DMS53 treated with DMSO at 0.1 percent for 48 hours (cell line): ENCODE measurements at regions not wholly inside any gene's neighbourhood (a gene's known extent, or its start where the extent isn't known, plus 50 kb on each side); places are given as distances from the start of the nearest gene placed in this dataset.
A peak's percentile ranks its signal among the peaks of the same experiment; 100 is the strongest.

Source experiments
- DNase-seq: peaks from one replicate; lab custom pipeline; 2025; ENCODE audit not compliant: unreplicated experiment; lab: John Stamatoyannopoulos, UW

DNA sequence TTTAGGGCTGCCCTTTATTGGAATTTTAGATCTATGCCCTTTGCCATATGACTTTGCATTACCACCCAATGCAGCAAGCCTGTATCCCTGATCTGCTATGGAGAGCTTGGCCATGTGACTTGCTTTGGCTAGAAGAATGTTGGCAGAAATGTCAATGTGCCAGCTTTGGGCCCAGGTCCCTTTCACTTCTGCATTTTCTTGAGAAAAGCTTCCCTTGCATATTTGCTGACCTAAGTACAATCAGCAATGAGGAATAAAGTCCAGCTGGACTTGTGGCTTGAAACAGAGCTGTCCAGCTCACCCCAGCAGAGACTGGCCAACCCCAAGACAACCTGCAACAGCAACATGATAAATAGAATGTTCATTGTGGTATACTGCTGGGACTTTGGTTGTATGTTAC, 135.9 kb downstream of the PAH start:
- DNase-seq: no peak

DNA sequence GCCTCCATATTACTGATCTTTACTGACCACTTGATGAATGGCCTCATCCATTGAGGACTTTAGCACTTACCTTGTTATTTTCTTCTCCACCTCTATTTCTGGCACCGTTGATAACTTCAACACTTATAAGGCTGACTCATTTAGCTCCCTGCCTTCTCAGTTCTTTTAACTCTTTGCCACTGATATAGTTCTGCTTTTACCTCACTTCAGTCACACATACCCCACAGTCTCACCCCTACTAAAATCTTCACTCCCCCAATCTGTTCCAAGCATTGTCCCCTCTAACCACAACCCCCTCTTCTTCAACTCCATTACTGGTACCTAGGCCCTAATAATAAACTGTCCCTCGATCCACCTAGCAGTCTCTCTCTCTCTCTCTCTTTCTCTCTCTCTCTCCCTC, 141.0 kb downstream of the PAH start:
- no peak for DNase-seq

DNA sequence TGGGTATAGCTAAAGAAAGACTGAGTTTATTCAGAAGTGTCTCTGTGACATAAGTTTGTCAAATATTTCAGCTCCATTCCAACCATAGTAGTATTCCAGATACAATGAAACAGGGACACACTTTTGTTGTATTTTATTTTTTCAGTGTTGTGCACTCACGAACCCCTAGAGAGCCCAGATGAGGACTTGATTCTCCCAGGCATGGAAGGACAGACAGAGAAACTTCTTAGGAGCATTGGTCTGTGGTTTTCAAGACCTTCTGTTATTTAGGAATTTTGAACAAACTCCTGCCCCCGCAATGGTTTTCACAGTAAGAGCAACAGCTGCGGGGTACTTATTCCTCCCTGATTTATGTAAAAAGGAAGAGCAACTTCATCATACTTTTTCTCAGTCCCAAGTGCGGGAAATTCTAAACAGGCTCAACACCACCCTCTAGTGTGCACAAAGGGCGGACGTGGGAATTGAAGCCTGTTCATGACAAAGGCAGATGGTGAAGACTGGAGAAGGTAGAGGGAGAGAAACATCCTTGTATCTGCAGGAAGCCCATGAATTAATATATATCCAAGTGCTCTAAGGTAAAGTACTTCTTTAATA, 147.6 kb downstream of the PAH start:
- DNase-seq: peak; percentile 62

DNA sequence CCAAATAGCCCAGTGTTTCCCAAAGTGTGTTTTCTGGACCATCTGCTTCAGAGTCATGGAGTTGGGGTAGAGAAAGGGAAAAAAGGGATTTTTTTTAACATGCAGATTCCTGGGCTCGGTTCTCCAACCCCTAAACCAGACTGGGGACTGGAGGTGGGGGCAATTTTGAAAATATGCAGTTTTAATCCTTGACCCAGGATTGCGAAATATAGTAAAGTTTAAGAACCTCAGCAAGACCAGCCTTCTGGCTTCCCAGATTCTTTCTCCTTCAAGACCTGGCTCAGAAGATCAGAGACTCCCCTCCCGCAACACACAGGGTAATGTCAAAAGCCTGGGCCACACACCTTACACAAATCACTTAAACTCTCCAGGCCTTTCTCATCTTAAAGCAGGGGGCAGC, 150.1 kb downstream of the PAH start:
- no peak for DNase-seq

DNA sequence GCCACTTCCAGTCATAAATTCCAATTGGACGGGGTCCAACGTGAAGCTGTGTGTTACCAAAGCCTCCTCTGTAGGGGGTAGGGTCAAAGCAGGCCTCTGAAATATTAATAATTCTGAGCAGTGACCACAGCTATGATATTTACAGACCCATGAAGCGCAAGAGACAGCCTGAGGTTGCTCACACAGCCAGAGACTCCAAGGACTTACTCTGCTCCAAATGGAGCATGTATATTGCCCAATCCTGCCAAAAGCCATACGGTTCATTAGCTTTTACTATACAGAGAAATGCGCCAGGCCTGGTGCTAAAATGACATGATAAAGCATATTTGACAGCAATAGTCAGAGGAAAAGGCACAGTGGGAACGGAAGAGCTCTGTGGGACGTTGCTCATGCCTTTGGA, 151.3 kb downstream of the PAH start:
- DNase-seq: no peak

DNA sequence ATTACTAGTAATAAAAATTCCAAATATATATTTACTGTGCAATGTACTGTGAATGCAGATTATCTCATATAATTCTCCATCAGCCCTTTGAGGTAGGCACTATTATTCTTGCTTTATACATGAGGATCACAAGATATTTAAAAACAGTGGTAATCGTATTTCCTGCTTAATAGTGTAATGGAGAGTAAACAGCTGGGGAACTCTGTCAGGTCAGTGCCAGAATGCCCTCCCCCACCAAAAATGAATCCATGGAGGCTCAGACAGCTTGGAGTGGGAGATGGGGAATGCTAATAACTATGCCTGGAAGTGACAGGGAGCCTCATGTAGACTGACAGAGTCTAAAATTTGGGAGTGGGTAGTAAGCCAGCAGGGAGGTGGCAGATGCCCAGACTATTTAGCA, 153.6 kb downstream of the PAH start:
- DNase-seq: no peak

DNA sequence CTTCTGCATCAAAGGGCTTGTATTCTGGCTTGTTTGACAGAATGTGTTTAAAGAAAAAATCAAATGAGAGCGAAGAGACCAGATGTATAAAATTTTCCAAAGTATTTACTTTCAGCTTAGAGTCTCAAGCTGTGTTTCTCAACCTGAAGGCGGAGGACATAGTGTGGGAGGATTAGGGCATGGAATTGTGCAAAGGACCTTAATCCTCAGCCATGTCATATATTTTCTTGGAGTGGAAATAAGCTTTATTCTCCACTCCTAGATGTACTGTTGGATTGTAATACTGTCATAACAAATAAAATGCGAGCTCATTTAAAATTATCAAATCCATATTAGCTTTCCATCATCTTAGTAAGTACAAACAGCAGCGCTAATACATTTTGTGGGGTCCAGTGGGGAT, 154.0 kb downstream of the PAH start:
- no peak for DNase-seq

DNA sequence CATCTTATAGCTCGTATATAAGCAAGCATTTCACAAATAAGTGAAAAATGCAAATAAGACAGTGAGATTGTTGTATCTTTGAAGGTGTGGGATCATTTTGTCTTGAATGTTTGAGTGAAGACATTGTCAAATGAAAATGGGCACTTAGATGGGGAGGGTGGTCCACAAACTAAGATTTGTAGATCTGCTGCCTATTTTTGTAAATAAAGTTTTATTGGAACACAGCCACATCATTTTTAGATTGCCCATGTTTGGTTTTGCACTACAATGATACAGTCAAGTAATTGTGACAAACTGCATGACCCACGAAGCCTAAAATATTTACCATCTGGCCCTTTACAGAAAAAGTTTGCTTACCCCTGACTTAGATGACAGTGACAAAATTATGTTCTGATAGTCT, 156.7 kb downstream of the PAH start:
- DNase-seq: no peak

DNA sequence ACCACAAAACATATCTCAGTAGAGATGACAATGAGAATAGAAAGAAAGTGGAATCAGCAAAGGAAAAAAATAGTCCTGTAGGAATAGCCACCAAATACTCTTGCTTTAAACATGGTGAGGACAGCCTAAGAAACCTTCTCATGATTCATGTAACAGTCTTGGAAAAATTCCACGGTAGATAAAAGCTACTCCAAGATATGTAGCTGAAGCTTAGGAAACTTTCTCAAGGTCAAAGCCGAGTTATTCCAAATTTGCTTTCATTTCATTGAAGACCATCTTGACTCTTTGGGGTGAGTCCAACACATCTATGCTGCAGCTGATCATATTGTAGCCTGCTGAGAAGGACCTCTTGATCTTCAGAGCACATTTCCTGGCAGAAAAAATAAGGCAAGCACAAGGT, 157.6 kb downstream of the PAH start:
- DNase-seq: no peak

DNA sequence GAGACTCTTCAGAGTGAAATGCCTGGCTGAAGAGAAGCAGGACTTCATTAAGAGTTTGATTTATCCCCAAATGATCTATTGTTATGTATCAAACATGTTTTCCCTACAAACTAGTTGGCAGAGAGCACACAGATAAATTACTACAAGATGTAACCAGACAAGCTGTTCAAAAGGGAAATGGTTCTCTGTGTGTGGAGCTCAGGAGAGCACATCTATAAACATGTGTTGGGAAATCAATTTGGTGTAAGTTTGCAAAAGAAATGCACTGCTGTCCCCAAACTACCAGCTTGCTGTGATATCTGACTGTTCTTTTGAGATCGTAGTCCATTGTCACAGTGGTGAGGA, 159.2 kb downstream of the PAH start:
- no peak for DNase-seq

DNA sequence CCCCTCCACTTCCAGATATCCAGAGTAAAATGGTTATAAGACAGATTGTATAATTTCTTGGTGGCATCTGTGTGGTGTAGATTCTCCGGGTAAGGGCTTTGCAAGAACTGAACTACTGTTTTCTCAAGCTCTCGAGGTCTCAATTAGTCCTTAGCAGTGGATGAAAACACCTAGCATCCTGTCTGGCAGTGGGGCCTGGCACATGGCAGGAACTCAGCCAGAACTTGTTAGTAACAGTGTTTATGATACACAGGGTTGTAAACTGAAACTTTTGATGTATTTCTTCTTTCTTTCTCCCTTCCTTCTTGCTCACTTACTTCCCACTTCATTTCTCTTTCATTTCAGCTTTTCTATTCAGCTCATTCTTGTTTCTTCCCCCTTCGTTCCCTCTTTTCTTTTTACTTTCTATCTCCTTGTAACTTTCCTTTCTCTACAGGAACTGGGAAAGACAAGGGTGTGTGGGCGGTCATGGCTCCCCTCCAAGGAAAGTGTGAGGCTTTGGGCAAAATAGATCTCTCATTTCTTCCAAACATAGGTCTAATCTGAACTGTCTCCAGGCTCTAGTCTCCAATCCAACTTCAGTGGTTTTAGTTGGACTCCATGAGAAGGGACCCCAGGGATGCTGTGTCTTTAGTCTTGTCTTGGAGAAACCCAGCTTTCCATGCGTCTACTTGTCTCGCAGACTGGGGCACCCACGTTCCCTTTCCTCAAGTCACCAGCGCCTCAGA, 159.7 kb downstream of the PAH start:
- no peak for DNase-seq

DNA sequence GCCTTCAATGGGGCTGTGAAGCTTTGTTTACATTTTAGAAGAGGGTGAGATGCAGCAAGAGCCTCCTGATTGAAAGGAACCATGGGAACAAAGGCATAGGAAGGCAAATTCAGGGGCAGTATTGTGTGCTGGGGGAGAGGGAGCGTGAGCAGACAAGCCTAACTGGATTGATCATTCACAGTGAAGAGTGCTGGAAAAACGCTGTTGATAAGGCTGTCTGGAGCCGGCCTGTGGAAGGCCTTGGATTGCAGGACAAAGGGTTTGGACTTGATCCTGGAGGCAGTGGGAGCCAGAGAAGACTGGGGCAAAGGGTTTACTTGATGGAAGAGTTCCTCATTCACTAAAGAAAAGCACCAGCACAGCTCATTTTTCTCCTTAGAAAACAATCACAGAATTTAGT, 160.5 kb downstream of the PAH start:
- DNase-seq: no peak

DNA sequence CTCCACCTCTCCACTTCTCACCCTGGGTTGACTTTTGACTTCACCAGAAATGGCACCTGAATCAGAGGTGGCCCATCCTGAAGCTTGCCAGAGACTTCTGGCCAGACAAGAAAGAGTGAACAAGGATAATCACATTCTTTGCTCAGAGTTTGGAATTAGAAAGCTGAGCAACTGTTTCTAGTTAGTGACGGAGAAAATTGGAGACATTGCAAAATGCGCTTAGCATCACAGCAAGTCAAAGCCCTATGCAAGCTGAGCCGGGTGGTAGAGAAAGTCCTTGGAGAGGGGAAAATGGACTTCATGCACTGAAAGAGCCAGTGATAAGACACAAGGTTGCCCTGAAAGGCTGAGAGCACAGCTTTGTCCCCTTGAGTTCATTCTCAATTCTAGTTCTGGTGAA, 161.8 kb downstream of the PAH start:
- no peak for DNase-seq

DNA sequence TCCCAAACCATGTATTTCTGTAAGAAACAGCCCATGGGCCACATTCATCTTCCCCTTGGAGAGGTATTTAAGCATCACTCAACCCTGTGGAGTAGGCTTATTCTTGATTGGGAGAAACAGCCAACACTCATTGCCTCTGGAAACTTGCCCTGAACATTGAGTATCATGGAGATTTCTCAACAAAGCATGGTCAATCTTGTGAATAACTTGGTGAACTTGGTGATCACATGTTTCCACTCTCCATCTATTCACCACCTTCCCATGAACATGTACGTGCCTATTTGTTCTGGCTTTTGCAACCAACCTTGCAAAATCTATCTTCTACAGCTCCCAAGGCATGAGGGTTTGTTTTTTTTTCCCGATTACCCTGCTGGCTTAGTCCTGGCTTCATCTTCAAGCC, 163.2 kb downstream of the PAH start:
- DNase-seq: no peak

DNA sequence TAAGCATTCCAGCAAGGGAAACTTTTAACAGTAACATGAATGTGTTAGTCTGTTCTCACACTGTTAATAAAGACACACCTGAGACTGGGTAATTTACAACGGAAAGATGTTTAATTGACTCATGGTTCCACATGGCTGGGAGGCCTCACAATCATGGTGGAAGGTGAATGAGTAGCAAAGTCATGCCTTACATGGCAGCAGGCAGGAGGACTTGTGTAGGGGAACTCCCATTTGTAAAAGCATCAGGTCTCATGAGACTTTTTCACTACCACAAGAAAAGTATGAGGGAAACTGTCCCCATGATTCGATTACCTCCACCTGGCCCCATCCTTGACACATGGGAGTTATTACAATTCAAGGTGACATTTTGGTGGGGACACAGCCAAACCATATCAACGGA, 168.3 kb downstream of the PAH start:
- DNase-seq: no peak

DNA sequence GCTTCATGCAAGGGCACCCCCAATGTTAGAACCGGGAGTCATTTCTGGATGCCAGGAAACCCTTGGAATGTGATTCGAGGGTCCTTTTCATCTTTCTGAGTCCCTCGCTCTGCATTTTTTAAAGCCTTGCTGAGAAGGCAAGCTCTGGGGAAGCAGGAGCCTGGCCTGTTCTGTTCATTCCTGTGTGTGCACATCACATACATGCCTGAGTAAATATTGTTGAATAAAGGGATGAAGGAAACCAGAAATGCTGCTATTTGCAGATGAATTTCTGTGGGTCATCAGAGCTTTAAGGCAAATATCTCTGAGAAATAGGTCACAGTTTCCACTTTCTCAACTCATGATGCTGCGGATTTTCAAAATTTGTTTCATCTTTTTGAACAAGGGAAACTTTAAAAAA, 170.1 kb downstream of the PAH start:
- no peak for DNase-seq

DNA sequence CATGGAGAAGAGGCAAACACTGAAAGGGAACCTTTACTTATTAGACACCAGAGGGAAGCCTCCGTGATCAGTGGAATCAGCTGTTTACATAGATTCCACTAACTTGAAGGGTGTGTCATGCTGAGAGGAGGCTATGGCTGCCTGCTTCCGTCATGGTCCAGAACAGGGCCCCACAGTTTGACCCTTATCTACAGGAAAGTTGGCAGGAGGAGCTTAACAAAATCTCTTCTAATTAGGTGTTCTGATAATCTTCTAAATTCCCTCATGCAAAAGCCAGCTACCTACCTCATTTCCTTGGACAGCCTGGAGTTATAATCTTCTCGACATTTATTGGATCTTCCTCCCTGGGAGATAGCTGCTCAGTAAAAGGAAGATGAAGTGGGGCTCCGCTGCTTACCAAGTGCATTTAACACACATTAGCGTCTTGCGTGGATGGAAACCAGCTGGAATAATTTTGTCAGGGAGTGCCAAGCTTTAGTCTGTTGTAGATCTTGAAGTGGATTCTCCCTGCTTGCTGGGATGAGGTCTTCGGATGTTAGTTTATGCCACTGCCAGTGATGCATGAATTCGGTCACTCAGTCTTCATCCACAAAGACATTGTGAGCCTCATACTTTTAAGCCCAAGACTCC, 171.0 kb downstream of the PAH start:
- DNase-seq: no peak

DNA sequence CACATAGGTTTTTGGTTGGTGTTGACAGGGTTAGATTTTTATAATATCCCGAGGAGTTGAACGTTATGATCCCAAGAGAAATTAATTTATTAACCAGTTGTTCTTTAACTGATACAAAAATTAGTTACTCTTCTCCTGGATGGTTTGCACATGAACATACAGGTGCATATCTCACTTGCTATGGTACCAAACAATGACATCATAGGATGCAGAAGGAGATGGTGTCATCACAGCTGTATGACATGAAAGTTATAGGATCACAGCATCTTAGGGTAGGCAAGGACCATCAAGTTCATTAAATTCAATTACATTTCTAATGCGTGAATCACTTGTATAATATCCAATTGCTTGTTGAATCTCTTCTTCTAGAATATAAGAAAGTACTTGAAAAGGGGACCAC, 175.8 kb downstream of the PAH start:
- DNase-seq: no peak

DNA sequence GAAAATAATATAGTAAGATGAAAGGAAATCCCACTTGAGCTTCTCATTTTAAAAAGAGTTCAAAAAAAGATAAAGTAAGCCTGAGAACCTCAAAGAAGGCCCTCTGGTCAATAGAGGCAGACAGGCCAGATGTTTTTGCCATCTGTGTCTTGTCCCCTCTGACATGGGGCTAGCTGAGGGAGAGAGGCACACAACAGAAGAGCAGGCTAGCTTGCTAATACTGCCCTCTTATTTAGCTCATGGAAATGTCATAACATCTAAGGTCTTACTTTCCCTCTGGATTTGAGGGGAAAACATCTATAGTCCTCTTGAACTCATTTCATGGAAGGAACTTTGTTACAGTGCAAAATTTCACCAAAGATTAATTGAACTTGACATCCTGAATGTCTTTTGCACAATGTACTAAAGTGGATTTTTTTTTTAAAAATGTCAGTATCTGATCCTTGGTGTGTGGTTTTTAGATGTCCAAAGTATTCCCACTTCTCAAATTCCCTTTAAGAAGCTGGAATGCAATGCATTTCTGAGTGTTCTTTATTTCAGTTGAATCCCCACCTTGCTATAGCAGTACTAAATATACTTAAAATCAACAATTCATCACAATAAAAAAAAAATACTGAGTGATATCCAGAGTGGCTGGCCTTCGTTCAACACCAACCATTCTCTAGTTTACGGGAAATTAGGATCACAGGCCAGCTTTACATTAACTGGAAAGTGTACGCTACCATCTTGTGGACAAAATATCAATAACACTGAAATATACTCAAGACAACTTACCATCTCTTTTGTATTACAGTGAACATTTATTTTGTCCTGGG, 176.7 kb downstream of the PAH start:
- DNase-seq: peak; percentile 57

DNA sequence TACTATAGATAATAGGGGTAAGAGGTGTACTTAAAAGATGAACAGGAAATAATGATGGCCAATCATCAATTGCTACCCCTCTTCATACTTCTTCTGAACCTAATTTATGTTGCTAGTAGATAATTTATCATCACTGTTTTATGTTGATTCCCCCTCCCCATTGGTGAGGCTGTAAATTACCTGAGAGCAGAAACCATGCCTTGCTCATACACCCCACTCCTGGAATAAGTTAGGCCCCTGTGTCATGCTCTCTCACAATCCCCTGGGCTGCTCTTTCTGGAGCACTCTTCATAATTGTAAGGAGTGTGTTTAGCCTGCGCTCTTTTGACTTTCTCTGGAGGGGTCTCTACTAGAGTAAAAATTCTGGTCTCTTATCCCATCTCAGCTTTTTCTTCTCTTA, 180.7 kb downstream of the PAH start:
- no peak for DNase-seq

DNA sequence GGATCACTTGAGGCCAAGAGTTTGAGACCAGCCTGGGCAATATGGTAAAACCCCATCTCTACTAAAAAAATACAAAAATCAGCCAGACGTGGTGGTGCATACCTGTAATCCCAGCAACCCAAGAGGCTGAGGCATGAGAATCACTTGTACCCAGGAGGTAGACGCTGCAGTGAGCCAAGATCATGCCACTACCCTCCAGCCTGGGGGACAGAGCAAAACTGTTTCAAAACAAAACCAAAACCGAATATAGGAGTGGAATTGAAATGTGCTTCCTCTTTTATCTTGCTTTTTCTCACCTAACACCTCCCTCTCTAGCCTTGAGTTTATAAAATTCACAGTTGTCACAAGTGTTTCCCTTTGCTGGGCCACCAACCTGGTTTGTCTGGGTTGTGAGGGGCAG, 181.9 kb downstream of the PAH start:
- DNase-seq: no peak

DNA sequence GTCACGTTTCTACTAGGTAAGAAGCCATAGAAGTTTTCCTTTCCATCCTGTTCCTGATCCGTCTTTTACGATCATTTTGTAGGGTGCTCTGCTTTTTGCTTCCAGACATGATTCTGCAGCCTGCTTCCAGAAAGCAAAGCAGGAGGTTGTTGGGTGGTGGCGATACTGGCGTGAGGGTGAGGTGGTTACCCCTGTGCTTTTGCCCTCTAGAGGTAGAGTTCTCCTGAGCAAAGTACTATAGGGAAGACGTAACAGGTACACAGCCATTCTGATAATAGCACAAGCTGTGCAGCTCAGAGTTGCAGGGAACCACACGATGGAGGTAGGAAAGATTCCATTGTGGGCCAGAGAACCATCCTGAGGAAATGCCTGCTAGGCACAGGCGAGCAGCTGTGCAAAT, 186.0 kb downstream of the PAH start:
- DNase-seq: no peak
